ENCODE measurements at regions not wholly inside any gene's neighbourhood (a gene's known extent, or its start where the extent isn't known, plus 50 kb on each side); places are given as distances from the start of the nearest gene placed in this dataset.
"Not testable (repeated sequence)": the region's sequence is repeated elsewhere in the genome, so short reads cannot be mapped to it uniquely, and the experiment has no call there.

- WGBS, 2 donors = 86 to 88% methylated on average over 4 of the region's 4 CpGs
These were observed 1556.6 kb downstream of the DPP10 start for GRCh38 chr2:115999039-115999438.

DNA sequence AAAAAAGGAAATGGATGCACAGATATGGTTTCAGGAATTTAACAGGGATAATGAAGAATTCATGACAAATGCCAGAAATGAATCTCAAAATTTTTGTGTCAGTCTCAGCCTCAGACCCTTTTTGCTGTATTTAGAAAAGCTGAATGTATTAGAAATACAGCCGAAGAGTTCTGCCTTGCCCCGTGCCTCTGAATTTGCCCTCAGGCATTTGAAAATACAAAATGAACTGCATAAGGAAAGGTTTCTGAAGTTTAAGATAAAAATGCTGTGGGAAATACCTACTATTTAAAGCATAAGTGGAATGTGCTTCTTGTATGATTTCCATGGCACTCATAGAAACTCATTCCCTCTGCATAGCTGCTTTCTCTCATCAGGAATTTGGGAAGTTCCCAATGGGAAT is 1580.6 kb downstream of the DPP10 start:
- H3K27ac ChIP-seq = no peak overlapping the region
- DNase-seq = no peak
- no peaks in the 10 kb centered on the region for H3K9me3 ChIP-seq
- no peak overlapping the region for H3K4me3 ChIP-seq
- intact Hi-C loops (cut with DNase I; ENCODE audit: low total_unique reads) = no loop called here
- WGBS, 2 donors = 89 to 90% methylated on average over 2 of the region's 2 CpGs
- no peaks in the 10 kb centered on the region for H3K36me3 ChIP-seq (ENCODE audit: low read depth, missing control alignments)
- no peaks in the 10 kb centered on the region for H3K4me1 ChIP-seq
- H3K27me3 ChIP-seq = no peaks in the 10 kb centered on the region
- TF ChIP-seq CTCF (IDR thresholded peaks at IDR 0.05) (no peak), POLR2A (IDR thresholded peaks at IDR 0.05) (no peak)

More at GRCh38 chr2:115999039-115999438, 1556.6 kb downstream of the DPP10 start:
- no peak for DNase-seq
- Histone ChIP-seq H3K27ac (no peak overlapping the region), H3K9me3 (no peaks in the 10 kb centered on the region), H3K4me3 (no peak overlapping the region), H3K4me1 (no peaks in the 10 kb centered on the region), H3K36me3 (ENCODE audit: low read depth, missing control alignments) (no peaks in the 10 kb centered on the region), H3K27me3 (no peaks in the 10 kb centered on the region)
- intact Hi-C loops (cut with DNase I; ENCODE audit: low total_unique reads) = no loop called here
- TF ChIP-seq POLR2A (IDR thresholded peaks at IDR 0.05) (no peak), CTCF (IDR thresholded peaks at IDR 0.05) (no peak)

- WGBS, 2 donors = 63 to 81% methylated on average over 1 of the region's 1 CpG
- DNase-seq; H3K36me3 ChIP-seq (ENCODE audit: low read depth, missing control alignments); H3K27me3 ChIP-seq; H3K27ac ChIP-seq; H3K4me3 ChIP-seq; H3K4me1 ChIP-seq; intact Hi-C loops (cut with DNase I; ENCODE audit: low total_unique reads); H3K9me3 ChIP-seq: not testable (repeated sequence)
These were observed 1596.3 kb downstream of the DPP10 start for GRCh38 chr2:116038758-116039157.

- Histone ChIP-seq H3K9me3 (no peaks in the 10 kb centered on the region), H3K4me1 (no peaks in the 10 kb centered on the region), H3K36me3 (ENCODE audit: low read depth, missing control alignments) (no peaks in the 10 kb centered on the region), H3K27me3 (no peaks in the 10 kb centered on the region), H3K27ac (no peak overlapping the region), H3K4me3 (no peak overlapping the region)
- no peak for TF ChIP-seq CTCF (IDR thresholded peaks at IDR 0.05)
- no peak for TF ChIP-seq POLR2A (IDR thresholded peaks at IDR 0.05)
- WGBS, 2 donors = 64 to 73% methylated on average over 1 of the region's 1 CpG
- intact Hi-C loops (cut with DNase I; ENCODE audit: low total_unique reads) = no loop called here
- DNase-seq = no peak
These were observed 1600.1 kb downstream of the DPP10 start for GRCh38 chr2:116042530-116042929.

DNA sequence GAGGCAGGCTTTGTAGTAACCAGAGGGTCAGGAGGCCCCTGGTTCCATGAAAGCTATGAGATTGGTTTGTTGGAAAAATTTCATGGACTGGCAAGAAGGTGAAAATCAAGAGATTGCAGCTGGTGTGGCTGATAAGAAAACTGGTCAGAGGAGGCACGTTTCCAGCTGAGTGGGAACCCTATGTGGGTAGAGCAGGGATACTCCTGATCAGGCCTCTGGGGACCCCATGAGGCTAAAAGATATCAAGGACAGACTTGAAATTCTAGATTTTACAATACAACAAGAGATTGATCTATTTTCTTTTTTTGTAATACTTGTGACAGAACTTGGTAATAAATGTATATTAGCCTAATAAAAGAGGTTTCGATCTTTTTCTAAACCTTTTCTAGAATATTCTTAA is 1615.1 kb downstream of the DPP10 start:
- no peaks in the 10 kb centered on the region for H3K9me3 ChIP-seq
- H3K27ac ChIP-seq = no peak overlapping the region
- WGBS, 2 donors = 62 to 70% methylated on average over 2 of the region's 2 CpGs
- H3K27me3 ChIP-seq = no peaks in the 10 kb centered on the region
- H3K4me3 ChIP-seq = no peak overlapping the region
- TF ChIP-seq POLR2A (IDR thresholded peaks at IDR 0.05) (no peak), CTCF (IDR thresholded peaks at IDR 0.05) (no peak)
- DNase-seq = no peak
- H3K4me1 ChIP-seq = no peaks in the 10 kb centered on the region
- intact Hi-C loops (cut with DNase I; ENCODE audit: low total_unique reads) = no loop called here
- H3K36me3 ChIP-seq (ENCODE audit: low read depth, missing control alignments) = no peaks in the 10 kb centered on the region
